Epithelial cell of esophagus (primary cell): ENCODE measurements at regions not wholly inside any gene's neighbourhood (a gene's known extent, or its start where the extent isn't known, plus 50 kb on each side); places are given as distances from the start of the nearest gene placed in this dataset.
"Not testable (repeated sequence)": the region's sequence is repeated elsewhere in the genome, so short reads cannot be mapped to it uniquely, and the experiment has no call there.

ENCODE experiments used
- DNase-seq: peaks from one replicate; pipeline ENCODE4 v3.0.0; 2010; ENCODE audit warnings: low read depth
- H3K4me3 ChIP-seq: 2 replicates; pipeline ENCODE4 v1.5.1; 2011; ENCODE audit warnings: mild to moderate bottlenecking, low read length, control low read depth
- CTCF ChIP-seq: IDR thresholded peaks from 2 replicates; pipeline ENCODE4 v1.5.1; 2011; ENCODE audit warnings: low read depth, mild to moderate bottlenecking, low read length, control low read depth, inconsistent platforms; ENCODE audit not compliant: insufficient read depth; ENCODE audit errors: missing control alignments

- no peak for TF ChIP-seq CTCF
- no peak overlapping the region for H3K4me3 ChIP-seq
- DNase-seq, result no peak
Observed at GRCh38 chr7:112982441-112983063, 104.1 kb downstream of the GPR85 start.

- TF ChIP-seq CTCF, result no peak
- no peak for DNase-seq
- H3K4me3 ChIP-seq, result no peak overlapping the region
Observed at GRCh38 chr7:112981966-112982365, 104.7 kb downstream of the GPR85 start.

GRCh38 chr7:112979055-112979454 lies 107.6 kb downstream of the GPR85 start:
- not testable (repeated sequence) for DNase-seq, H3K4me3 ChIP-seq

- not testable (repeated sequence) for H3K4me3 ChIP-seq, DNase-seq
Observed at GRCh38 chr7:112977244-112977955, 109.2 kb downstream of the GPR85 start.

GRCh38 chr7:112970771-112971170 lies 115.9 kb downstream of the GPR85 start:
- TF ChIP-seq CTCF, result peak; percentile 30
- no peak for DNase-seq
- no peak overlapping the region for H3K4me3 ChIP-seq

GRCh38 chr7:112969946-112970345 lies 116.7 kb downstream of the GPR85 start:
- TF ChIP-seq CTCF, result no peak
- no peak overlapping the region for H3K4me3 ChIP-seq
- DNase-seq, result no peak

GRCh38 chr7:112965506-112965905 lies 121.1 kb downstream of the GPR85 start:
- no peak for TF ChIP-seq CTCF
- H3K4me3 ChIP-seq, result no peak overlapping the region
- DNase-seq, result no peak

- H3K4me3 ChIP-seq, result no peak overlapping the region
- no peak for DNase-seq
- TF ChIP-seq CTCF, result no peak
Observed at GRCh38 chr7:112963634-112964033, 123.0 kb downstream of the GPR85 start.
